ENCODE measurements at regions not wholly inside any gene's neighbourhood (a gene's known extent, or its start where the extent isn't known, plus 50 kb on each side); places are given as distances from the start of the nearest gene placed in this dataset.

- Histone ChIP-seq H3K9me3 (no peaks in the 10 kb centered on the region), H3K27me3 (no peaks in the 10 kb centered on the region), H3K27ac (no peak overlapping the region), H3K36me3 (no peaks in the 10 kb centered on the region), H3K4me1 (no peaks in the 10 kb centered on the region), H3K4me3 (no peak overlapping the region)
- TF ChIP-seq CTCF (IDR thresholded peaks at IDR 0.05): no peak
- DNase-seq: no peak
- intact Hi-C loops (cut with DNase I; ENCODE audit: low total_unique reads): no loop called here
These were observed 50.5 kb upstream of the LRRC1 start for GRCh38 chr6:53744321-53744720.

GRCh38 chr6:53741034-53741823, 53.6 kb upstream of the LRRC1 start:
- Histone ChIP-seq H3K9me3 (no peaks in the 10 kb centered on the region), H3K4me3 (no peak overlapping the region), H3K4me1 (no peaks in the 10 kb centered on the region), H3K36me3 (no peaks in the 10 kb centered on the region), H3K27ac (no peak overlapping the region), H3K27me3 (no peaks in the 10 kb centered on the region)
- TF ChIP-seq CTCF (IDR thresholded peaks at IDR 0.05): no peak
- intact Hi-C loops (cut with DNase I; ENCODE audit: low total_unique reads): no loop called here
- no peak for DNase-seq

- intact Hi-C loops (cut with DNase I; ENCODE audit: low total_unique reads): no loop called here
- H3K9me3 ChIP-seq: no peaks in the 10 kb centered on the region
These were observed 57.1 kb upstream of the LRRC1 start for GRCh38 chr6:53737746-53738145.

GRCh38 chr6:53735896-53736295, 58.9 kb upstream of the LRRC1 start:
- DNase-seq: no peak
- no peak overlapping the region for H3K27ac ChIP-seq
- intact Hi-C loops (cut with DNase I; ENCODE audit: low total_unique reads): no loop called here

More at GRCh38 chr6:53737746-53738145, 57.1 kb upstream of the LRRC1 start:
- no peak for TF ChIP-seq CTCF (IDR thresholded peaks at IDR 0.05)
- H3K4me1 ChIP-seq: no peaks in the 10 kb centered on the region
- no peak overlapping the region for H3K27ac ChIP-seq
- no peaks in the 10 kb centered on the region for H3K36me3 ChIP-seq
- no peaks in the 10 kb centered on the region for H3K27me3 ChIP-seq
- no peak overlapping the region for H3K4me3 ChIP-seq
- DNase-seq: no peak

GRCh38 chr6:53734473-53735299, 60.1 kb upstream of the LRRC1 start:
- Histone ChIP-seq H3K9me3 (no peaks in the 10 kb centered on the region), H3K4me3 (no peak overlapping the region), H3K27me3 (no peaks in the 10 kb centered on the region), H3K36me3 (no peaks in the 10 kb centered on the region), H3K27ac (no peak overlapping the region), H3K4me1 (no peaks in the 10 kb centered on the region)
- TF ChIP-seq CTCF (IDR thresholded peaks at IDR 0.05): no peak
- intact Hi-C loops (cut with DNase I; ENCODE audit: low total_unique reads): no loop called here
- DNase-seq: no peak

More at GRCh38 chr6:53735896-53736295, 58.9 kb upstream of the LRRC1 start:
- no peak for TF ChIP-seq CTCF (IDR thresholded peaks at IDR 0.05)
- H3K9me3 ChIP-seq: no peaks in the 10 kb centered on the region
- no peaks in the 10 kb centered on the region for H3K27me3 ChIP-seq
- H3K4me3 ChIP-seq: no peak overlapping the region
- no peaks in the 10 kb centered on the region for H3K4me1 ChIP-seq
- H3K36me3 ChIP-seq: no peaks in the 10 kb centered on the region
